Fibroblast of lung (primary cell): ENCODE measurements at regions not wholly inside any gene's neighbourhood (a gene's known extent, or its start where the extent isn't known, plus 50 kb on each side); places are given as distances from the start of the nearest gene placed in this dataset.
"Not testable (repeated sequence)": the region's sequence is repeated elsewhere in the genome, so short reads cannot be mapped to it uniquely, and the experiment has no call there.

ENCODE experiments used
- DNase-seq, 2 donors: peaks; one replicate each; pipeline versions ENCODE4 v3.0.0 to v3.0.0-alpha.2; 2010; ENCODE audit warnings: low read depth in 2 of 2
- H2AFZ ChIP-seq: 2 replicates; pipeline ENCODE4 v1.5.1; 2012; ENCODE audit warnings: low read length, control low read depth, inconsistent platforms
- H3K27ac ChIP-seq: 2 replicates; pipeline ENCODE4 v1.5.1; 2011; ENCODE audit warnings: low read length, control low read depth; ENCODE audit not compliant: insufficient read depth
- H3K27me3 ChIP-seq: 2 replicates; pipeline ENCODE4 v1.5.1; 2011; ENCODE audit warnings: mild to moderate bottlenecking, low read length; ENCODE audit not compliant: control insufficient read depth, insufficient read depth
- H3K36me3 ChIP-seq: 2 replicates; pipeline ENCODE4 v1.5.1; 2011; ENCODE audit warnings: low read length; ENCODE audit not compliant: control insufficient read depth, insufficient read depth
- H3K4me1 ChIP-seq: 2 replicates; pipeline ENCODE4 v1.5.1; 2011; ENCODE audit warnings: low read length; ENCODE audit not compliant: control insufficient read depth, insufficient read depth; ENCODE audit errors: extremely low read depth
- H3K4me2 ChIP-seq: 2 replicates; pipeline ENCODE4 v1.5.1; 2011; ENCODE audit warnings: low read length, control low read depth; ENCODE audit not compliant: insufficient read depth; ENCODE audit errors: extremely low read depth
- H3K4me3 ChIP-seq, 4 experiments: fragments of 200-600 bp in 1 of 4; sonication (generic) in 1 of 4; replicated peaks in 1 of 4; 2 replicates each; pipeline ENCODE4 v1.5.1; 2011 to 2016; ENCODE audit warnings: low read length in 4 of 4, low read depth in 3 of 4, mild to moderate bottlenecking in 3 of 4, control low read depth in 2 of 4, inconsistent platforms in 1 of 4, mixed read lengths in 1 of 4; ENCODE audit not compliant: insufficient read depth in 1 of 4; ENCODE audit errors: control extremely low read depth in 1 of 4
- H3K79me2 ChIP-seq: 2 replicates; pipeline ENCODE4 v1.5.1; 2012; ENCODE audit warnings: mild to moderate bottlenecking, low read length, inconsistent platforms; ENCODE audit not compliant: control insufficient read depth, insufficient read depth
- H3K9ac ChIP-seq: 2 replicates; pipeline ENCODE4 v1.5.1; 2011; ENCODE audit warnings: mild to moderate bottlenecking, low read length, control low read depth; ENCODE audit not compliant: insufficient read depth
- H3K9me3 ChIP-seq: 2 replicates; pipeline ENCODE4 v1.5.1; 2012; ENCODE audit warnings: low read depth, low read length; ENCODE audit not compliant: control insufficient read depth, insufficient read depth
- H4K20me1 ChIP-seq: 2 replicates; pipeline ENCODE4 v1.5.1; 2011; ENCODE audit warnings: low read length; ENCODE audit not compliant: control insufficient read depth, insufficient read depth; ENCODE audit errors: extremely low read depth
- CTCF ChIP-seq, 2 donors: IDR thresholded peaks in 1 of 2; conservative IDR thresholded peaks in 1 of 2; 1 replicate in 1 of 2; 2 replicates in 1 of 2; pipeline ENCODE4 v1.5.1; 2011 to 2012; ENCODE audit warnings: low read length in 2 of 2, control low read depth in 1 of 2, inconsistent platforms in 1 of 2, low read depth in 1 of 2, mild to moderate bottlenecking in 1 of 2
- EZH2 ChIP-seq: IDR thresholded peaks from 2 replicates; pipeline ENCODE4 v1.5.1; 2012; ENCODE audit warnings: low read length, control low read depth, mild to moderate bottlenecking; ENCODE audit errors: missing control alignments

- H3K4me3 ChIP-seq, H3K79me2 ChIP-seq, H4K20me1 ChIP-seq, H3K36me3 ChIP-seq, H3K4me2 ChIP-seq, DNase-seq, H3K9ac ChIP-seq, H3K4me1 ChIP-seq, H3K27me3 ChIP-seq, H3K9me3 ChIP-seq, H3K27ac ChIP-seq, H2AFZ ChIP-seq: not testable (repeated sequence)
These were observed 64.9 kb upstream of the CTSV start for GRCh38 chr9:97103613-97104383.

- not testable (repeated sequence) for H3K9me3 ChIP-seq, H3K27me3 ChIP-seq, H3K79me2 ChIP-seq, DNase-seq, H3K4me3 ChIP-seq, H3K9ac ChIP-seq, H3K27ac ChIP-seq, H4K20me1 ChIP-seq, H3K4me2 ChIP-seq, H2AFZ ChIP-seq, H3K36me3 ChIP-seq, H3K4me1 ChIP-seq
These were observed 60.6 kb upstream of the CTSV start for GRCh38 chr9:97099540-97099939.

GRCh38 chr9:97096793-97097192 is 57.9 kb upstream of the CTSV start:
- TF ChIP-seq EZH2 = no peak
- no peak for TF ChIP-seq CTCF (conservative IDR thresholded peaks at IDR 0.05 in 1 of 2, IDR thresholded peaks at IDR 0.05 in 1 of 2; ENCODE audit: low read depth in 1 of 2, low read length in 2 of 2)
- Histone ChIP-seq H3K79me2 (no peaks in the 10 kb centered on the region), H3K27me3 (no peaks in the 10 kb centered on the region), H2AFZ (no peak overlapping the region), H3K27ac (no peak overlapping the region), H3K4me1 (no peaks in the 10 kb centered on the region), H3K9me3 (no peaks in the 10 kb centered on the region), H3K4me2 (no peak overlapping the region), H3K4me3 (no peak overlapping the region), H3K36me3 (no peaks in the 10 kb centered on the region), H3K9ac (no peak overlapping the region), H4K20me1 (no peaks in the 10 kb centered on the region)
- DNase-seq = no peak

DNA sequence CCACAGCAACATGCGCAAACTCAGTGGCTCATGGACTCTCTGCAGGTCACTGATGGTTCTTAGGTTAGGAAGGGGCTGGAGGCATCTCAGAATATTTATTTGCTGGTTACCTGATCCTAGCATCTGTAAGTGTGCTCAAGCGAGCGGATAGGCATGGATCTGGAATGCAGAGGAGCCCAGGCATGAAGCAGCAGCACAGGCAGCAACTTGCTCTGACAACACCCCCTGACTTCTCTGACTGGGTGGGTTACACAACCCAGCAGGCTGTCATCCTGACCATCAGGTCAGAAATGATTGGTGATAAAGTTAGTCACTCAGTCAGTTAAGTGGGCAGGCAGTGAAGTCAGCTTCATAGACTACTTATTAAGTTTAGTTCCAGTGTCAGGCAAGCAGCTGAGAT is 50.4 kb upstream of the CTSV start:
- H3K79me2 ChIP-seq, H2AFZ ChIP-seq, H3K27ac ChIP-seq, H3K9me3 ChIP-seq, H3K4me3 ChIP-seq, DNase-seq, H4K20me1 ChIP-seq, H3K4me2 ChIP-seq, H3K4me1 ChIP-seq, H3K36me3 ChIP-seq, H3K9ac ChIP-seq, H3K27me3 ChIP-seq: not testable (repeated sequence)
